BJ (cell line): ENCODE measurements at regions not wholly inside any gene's neighbourhood (a gene's known extent, or its start where the extent isn't known, plus 50 kb on each side); places are given as distances from the start of the nearest gene placed in this dataset.
A peak's percentile ranks its signal among the peaks of the same experiment; 100 is the strongest.
"Not testable (repeated sequence)": the region's sequence is repeated elsewhere in the genome, so short reads cannot be mapped to it uniquely, and the experiment has no call there.

Source experiments
- CTCF ChIA-PET: fragments of 350-600 bp; formaldehyde crosslinking; extraction: SDS; loops from one replicate; lab custom pipeline; 2021; ENCODE audit warnings: antibody characterized with exemption, inconsistent platforms; lab: Yijun Ruan, JAX
- POLR2A ChIA-PET: fragments of 300-600 bp; sonication (Branson Sonifier 250); formaldehyde crosslinking; extraction: SDS; loops from one replicate; lab custom pipeline; 2021; ENCODE audit warnings: antibody characterized with exemption; lab: Charles Lee
- DNase-seq: peaks from one replicate; pipeline ENCODE4 v3.0.0-alpha.2; 2011; ENCODE audit warnings: low read depth
- H3K27me3 ChIP-seq: 2 replicates; pipeline ENCODE4 v1.6.0; 2011; ENCODE audit warnings: low read length; ENCODE audit not compliant: control insufficient read depth, insufficient read depth
- H3K36me3 ChIP-seq: 2 replicates; pipeline ENCODE4 v1.5.1; 2011; ENCODE audit warnings: low read length; ENCODE audit not compliant: control insufficient read depth, insufficient read depth
- H3K4me3 ChIP-seq: 2 replicates; pipeline ENCODE4 v1.5.1; 2011; ENCODE audit warnings: low read depth, mild to moderate bottlenecking, control low read depth, low read length
- CTCF ChIP-seq: IDR thresholded peaks from 2 replicates; pipeline ENCODE4 v1.5.1; 2011; ENCODE audit warnings: low read depth, mild to moderate bottlenecking, control low read depth, inconsistent platforms, low read length, moderate library complexity; ENCODE audit not compliant: insufficient read depth

- peak; percentile 4 for DNase-seq
- ChIA-PET POLR2A (no interaction called here), CTCF (interaction anchor here (1.2 kb wide), 1 partner anchor 65 kb away, joined by 6 read pairs; no protein-coding TSS in a partner anchor)
- peaks cover 1% of the 10 kb centered on the region; the same call in 1 of the 2 replicates for H3K27me3 ChIP-seq
- H3K4me3 ChIP-seq, result no peak overlapping the region
- no peaks in the 10 kb centered on the region for H3K36me3 ChIP-seq
- TF ChIP-seq CTCF, result no peak
Measured at GRCh38 chr3:196138482-196139254, 56.8 kb upstream of the TFRC start.

GRCh38 chr3:196136640-196136989 lies 54.7 kb upstream of the TFRC start:
- H3K4me3 ChIP-seq, H3K27me3 ChIP-seq, DNase-seq, POLR2A ChIA-PET, H3K36me3 ChIP-seq: not testable (repeated sequence)
- CTCF ChIA-PET, result interaction anchor here (0.6 kb wide), 1 partner anchor 99 kb away, joined by 3 read pairs; no protein-coding TSS in a partner anchor

GRCh38 chr3:196135693-196136639 lies 54.1 kb upstream of the TFRC start:
- POLR2A ChIA-PET, result no interaction called here
- Histone ChIP-seq H3K27me3 (0 out of 2 replicates have a peak, but pooled peaks cover 1% of the 10 kb centered on the region), H3K4me3 (no peak overlapping the region), H3K36me3 (no peaks in the 10 kb centered on the region)
- no peak for DNase-seq
- CTCF ChIA-PET, result no interaction called here
- TF ChIP-seq CTCF, result no peak

GRCh38 chr3:196134691-196135090 lies 52.8 kb upstream of the TFRC start:
- no peak for TF ChIP-seq CTCF
- POLR2A ChIA-PET, result no interaction called here
- Histone ChIP-seq H3K27me3 (0 out of 2 replicates have a peak, but pooled peaks cover 1% of the 10 kb centered on the region), H3K4me3 (no peak overlapping the region), H3K36me3 (no peaks in the 10 kb centered on the region)
- DNase-seq, result no peak
- CTCF ChIA-PET, result no interaction called here

GRCh38 chr3:196133869-196134268 lies 52.0 kb upstream of the TFRC start:
- POLR2A ChIA-PET, DNase-seq, H3K27me3 ChIP-seq, H3K36me3 ChIP-seq, H3K4me3 ChIP-seq, CTCF ChIA-PET: not testable (repeated sequence)

- ChIA-PET CTCF (interaction anchor here (0.9 kb wide), 1 partner anchor 14 kb away, joined by 3 read pairs; no protein-coding TSS in a partner anchor), POLR2A (no interaction called here)
- Histone ChIP-seq H3K36me3 (no peaks in the 10 kb centered on the region), H3K4me3 (no peak overlapping the region), H3K27me3 (0 out of 2 replicates have a peak, but pooled peaks cover 1% of the 10 kb centered on the region)
- no peak for DNase-seq
- no peak for TF ChIP-seq CTCF
Measured at GRCh38 chr3:196131921-196132320, 50.0 kb upstream of the TFRC start.
